NCI-H2171 treated with DMSO at 0.1 percent for 48 hours (cell line): ENCODE measurements at regions not wholly inside any gene's neighbourhood (a gene's known extent, or its start where the extent isn't known, plus 50 kb on each side); places are given as distances from the start of the nearest gene placed in this dataset.

ENCODE experiments used
- DNase-seq: peaks from one replicate; lab custom pipeline; 2025; lab: John Stamatoyannopoulos, UW

DNA sequence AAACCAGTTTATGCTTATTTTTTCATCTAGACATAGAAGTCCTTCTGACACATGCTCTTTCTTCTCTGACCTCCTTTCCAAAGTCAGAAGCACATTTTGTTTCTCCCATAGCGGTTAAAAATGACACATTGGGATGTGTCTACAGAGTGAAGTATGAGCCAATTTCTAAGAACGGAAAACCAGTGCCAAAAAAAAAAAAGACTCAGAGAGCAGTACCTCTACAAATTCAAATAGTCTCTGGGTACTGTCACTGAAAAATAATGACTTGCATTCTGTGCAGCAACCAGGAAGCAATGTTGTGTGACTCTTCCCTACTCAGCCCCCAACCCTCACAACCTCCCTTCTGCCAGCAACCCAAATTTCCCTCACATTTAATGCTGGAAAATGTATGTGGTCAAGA lies 145.5 kb upstream of the PMFBP1 start:
- no peak for DNase-seq

DNA sequence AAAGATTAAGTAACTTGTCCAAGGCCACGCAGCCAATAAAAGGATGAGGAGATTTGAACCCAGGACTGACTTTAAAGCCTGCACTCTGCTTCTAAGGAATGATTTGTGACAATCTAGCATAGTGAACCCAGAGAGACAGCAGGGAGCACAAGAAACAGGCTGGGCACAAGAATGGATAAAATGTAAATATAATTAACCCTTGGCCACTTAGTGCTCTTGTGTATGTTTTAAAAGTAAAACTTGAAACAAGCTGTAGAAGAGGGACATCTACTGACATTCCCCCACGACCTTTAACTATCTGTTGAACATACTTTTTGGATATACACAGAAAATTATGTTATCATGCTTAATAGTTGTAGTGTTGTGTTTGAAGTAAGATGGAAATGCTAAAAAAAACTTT lies 141.9 kb upstream of the PMFBP1 start:
- no peak for DNase-seq

DNA sequence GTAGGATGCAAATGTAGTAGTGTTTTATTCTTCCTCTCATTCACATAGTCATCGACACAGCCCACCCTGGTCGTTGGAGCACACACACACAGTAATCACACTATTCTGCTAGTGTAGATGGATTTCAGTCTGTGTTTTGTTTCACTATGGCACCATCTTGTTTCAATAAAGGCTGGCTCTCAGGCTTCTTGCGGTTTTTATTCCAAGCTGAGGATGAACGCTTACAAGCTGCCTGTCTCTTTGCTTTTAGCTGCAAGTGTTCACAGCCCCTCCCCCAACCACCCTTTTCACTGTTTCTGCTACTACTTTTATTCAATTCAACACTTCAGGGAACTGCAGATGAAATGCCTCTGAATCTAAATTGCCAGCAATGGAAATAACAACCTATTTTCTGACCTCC lies 140.9 kb upstream of the PMFBP1 start:
- DNase-seq = no peak

GRCh38 chr16:72311426-72311825 lies 139.5 kb upstream of the PMFBP1 start:
- DNase-seq = no peak

- DNase-seq = no peak
Observed at GRCh38 chr16:72309001-72309400, 137.0 kb upstream of the PMFBP1 start.

- no peak for DNase-seq
Observed at GRCh38 chr16:72308396-72308795, 136.4 kb upstream of the PMFBP1 start.

- no peak for DNase-seq
Observed at GRCh38 chr16:72302332-72302731, 130.4 kb upstream of the PMFBP1 start.

DNA sequence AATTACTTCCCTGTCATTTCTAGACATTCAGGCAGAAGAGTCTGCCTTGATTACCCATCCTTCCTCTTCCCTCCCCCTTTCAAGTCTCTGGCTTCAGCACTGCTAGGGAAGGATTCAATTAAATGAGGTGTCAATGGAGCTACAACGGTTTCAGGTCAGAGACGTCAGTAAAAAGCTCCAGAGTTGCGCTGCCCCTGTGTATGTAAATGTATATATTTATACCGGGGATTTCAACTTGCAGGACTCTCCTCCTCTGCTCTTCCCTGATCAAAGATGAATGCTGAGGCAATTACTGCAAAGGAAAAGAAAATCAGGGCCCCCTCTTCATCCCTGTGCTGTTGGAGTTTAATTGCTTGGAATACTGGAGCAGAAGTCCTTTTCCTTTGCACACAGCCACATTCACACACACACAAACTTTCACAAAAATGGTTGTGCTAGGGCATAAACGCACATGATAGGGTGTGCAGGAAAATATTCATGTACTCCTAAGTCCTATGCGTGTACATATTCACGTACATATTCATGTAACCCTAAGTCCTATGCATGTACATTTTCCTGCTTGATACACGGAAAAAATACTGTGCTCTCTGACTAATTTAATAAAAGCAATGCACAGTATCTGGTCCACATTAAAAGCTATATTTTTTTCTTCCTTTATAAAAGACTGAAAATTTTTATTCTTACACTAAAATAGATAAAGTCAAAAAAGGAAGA lies 129.7 kb upstream of the PMFBP1 start:
- no peak for DNase-seq

GRCh38 chr16:72300892-72301291 lies 128.9 kb upstream of the PMFBP1 start:
- no peak for DNase-seq

DNA sequence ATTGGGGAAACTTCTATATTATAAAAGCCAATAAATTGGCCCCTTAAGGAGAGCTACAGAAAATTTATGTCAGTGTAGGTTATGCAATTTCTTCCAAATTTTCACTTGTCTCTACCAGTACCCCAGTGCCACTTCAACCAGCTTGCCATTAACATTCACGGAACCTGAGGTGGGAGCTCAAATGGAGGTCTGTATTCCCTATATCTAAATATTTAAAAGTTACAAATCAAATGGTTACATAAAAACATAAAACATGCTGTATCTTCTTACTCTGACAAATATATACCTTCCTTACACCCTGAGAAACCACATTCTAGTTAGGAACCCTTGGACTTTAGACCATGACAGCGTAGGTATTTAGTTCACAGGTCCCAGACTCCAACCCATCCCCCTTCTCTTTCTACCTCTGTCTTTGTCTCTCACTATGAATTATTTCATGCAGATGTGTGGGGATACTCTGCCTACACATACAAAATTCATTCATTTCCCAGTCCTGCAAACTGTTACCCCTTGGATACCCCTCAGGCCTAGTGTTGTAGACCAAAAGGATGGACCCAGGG lies 127.8 kb upstream of the PMFBP1 start:
- DNase-seq = no peak

DNA sequence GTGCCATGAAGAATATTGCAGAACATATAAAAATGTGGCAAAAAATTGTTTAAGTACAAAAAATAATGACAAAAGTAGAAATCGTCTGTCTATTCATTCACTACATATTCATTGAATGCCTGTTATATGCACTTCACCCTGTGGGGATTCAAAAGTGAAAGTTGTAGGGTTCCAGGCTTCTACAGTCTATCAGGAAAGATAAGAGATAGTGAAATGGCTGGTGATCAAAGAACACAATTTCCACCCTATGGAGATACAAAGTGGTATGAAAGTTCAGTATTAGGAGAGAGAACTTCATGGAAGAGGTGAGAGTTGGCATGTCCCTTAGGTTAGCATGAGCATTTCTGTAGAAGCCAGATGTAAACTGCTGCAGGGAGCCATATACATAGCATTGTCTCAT lies 127.0 kb upstream of the PMFBP1 start:
- DNase-seq = no peak

DNA sequence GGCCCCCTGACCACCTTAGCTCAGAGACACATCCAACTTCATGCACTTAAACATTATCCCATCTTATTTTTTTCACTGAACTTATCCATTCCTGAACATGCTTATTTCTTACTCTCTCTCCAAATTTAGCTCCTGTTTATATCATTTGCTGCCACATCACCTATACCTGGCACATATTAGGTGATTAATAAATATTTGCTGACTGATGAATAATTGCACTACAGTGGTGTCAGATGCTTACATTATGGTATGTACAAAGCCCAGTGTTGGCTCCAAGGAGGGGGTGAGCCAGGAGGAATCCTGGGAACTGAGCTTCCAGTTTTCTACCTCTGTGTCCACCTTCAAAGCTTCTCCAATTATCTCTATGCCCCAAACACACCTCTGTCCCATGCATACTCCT lies 124.0 kb upstream of the PMFBP1 start:
- DNase-seq = no peak

- DNase-seq = no peak
Observed at GRCh38 chr16:72291531-72291981, 119.6 kb upstream of the PMFBP1 start.

DNA sequence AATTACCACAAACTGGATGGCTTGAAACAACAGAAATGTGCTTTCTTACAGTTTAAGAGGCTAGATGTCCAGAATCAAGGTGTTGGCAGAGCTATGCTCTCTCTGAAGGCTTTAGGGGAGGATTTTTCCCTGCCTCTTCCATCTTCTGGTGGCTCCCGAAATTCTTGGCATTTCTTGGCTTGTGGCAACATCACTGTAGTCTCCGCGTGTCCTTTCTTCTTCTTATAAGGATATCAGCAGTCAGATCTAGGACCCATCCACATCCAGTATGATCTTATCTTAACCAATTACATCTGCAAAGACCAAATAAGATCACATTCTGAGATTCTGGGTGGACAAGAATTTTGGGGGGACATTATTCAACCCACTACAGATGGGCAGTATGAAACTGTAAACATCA lies 119.2 kb upstream of the PMFBP1 start:
- DNase-seq = no peak

GRCh38 chr16:72287649-72288048 lies 115.7 kb upstream of the PMFBP1 start:
- no peak for DNase-seq

DNA sequence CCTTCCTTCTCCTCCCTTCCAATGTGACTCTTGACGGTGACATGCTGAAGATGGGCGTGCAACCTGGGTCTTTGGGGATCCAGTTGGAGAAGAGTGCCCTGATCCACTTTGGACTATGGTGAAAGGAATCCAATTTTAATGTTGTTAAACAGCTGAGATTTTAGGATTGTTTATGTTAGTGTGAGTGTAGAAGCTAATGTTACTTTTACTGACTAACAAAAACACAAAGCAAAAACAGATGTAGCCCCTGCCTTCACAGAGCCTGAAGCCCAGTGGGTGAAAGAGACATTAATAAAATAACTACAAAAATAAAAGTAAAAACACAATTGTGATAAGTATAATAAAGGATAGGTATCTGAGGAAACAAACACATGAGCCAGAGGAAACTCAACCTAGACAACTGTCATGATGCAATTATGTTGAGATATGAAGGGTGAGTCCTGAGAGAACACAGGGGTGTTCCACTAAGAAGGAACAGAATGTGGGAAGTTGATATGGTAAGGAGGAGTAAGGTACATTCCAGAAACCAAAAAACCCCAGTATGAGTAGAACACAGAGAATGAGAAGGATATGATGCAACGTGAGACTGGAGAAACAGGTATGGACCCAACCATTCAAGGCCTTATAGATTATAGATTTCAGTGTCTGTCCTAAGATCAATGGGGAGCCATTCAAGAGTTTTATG lies 115.1 kb upstream of the PMFBP1 start:
- DNase-seq = no peak

- no peak for DNase-seq
Observed at GRCh38 chr16:72285728-72286127, 113.8 kb upstream of the PMFBP1 start.

- DNase-seq = no peak
Observed at GRCh38 chr16:72285324-72285723, 113.4 kb upstream of the PMFBP1 start.

- no peak for DNase-seq
Observed at GRCh38 chr16:72284042-72284789, 112.3 kb upstream of the PMFBP1 start.

DNA sequence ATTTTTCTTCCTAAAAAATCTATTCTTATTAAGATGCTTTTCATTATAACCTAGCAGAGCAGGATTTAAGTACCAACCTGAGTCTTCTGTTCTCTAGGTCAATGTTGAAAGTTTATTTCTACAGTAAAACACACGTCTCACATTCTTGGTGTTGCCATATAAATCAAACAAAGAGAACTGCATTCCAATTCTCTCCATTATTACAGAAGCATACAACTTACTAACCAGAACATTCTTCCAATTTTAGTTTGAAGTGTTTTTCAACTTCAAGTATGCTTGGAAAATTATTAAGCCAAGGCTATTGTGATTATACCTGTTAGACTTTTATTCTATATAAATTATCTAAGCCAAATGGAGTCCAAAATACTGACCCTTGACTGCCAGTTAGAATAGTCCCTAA lies 110.4 kb upstream of the PMFBP1 start:
- no peak for DNase-seq

- DNase-seq = no peak
Observed at GRCh38 chr16:72278301-72278700, 106.3 kb upstream of the PMFBP1 start.

- DNase-seq = no peak
Observed at GRCh38 chr16:72277749-72278148, 105.8 kb upstream of the PMFBP1 start.
